OCI-LY3 (cell line): ENCODE measurements at regions not wholly inside any gene's neighbourhood (a gene's known extent, or its start where the extent isn't known, plus 50 kb on each side); places are given as distances from the start of the nearest gene placed in this dataset.

Experiments used
- H2AFZ ChIP-seq: fragments of 200-600, 300-600 bp; shearing (Covaris generic); 2 replicates; pipeline ENCODE4 v1.6.0; 2014; ENCODE audit warnings: antibody characterized with exemption, low read depth, low read length
- H3K27ac ChIP-seq: fragments of 200-600, 300-600 bp; sonication (generic); 2 replicates; pipeline ENCODE4 v1.5.1; 2014; ENCODE audit warnings: mild to moderate bottlenecking, low read length, moderate library complexity, mixed read lengths
- H3K27me3 ChIP-seq: fragments of 200-600, 300-600 bp; sonication (generic); 2 replicates; pipeline ENCODE4 v1.6.1; 2014; ENCODE audit warnings: low read depth, low read length, mixed read lengths
- H3K36me3 ChIP-seq: fragments of 200-600, 300-600 bp; sonication (generic); replicated peaks from 2 replicates; pipeline ENCODE3; 2014; ENCODE audit warnings: low read depth, low read length, mixed read lengths
- H3K4me1 ChIP-seq: fragments of 300-600, 200-600 bp; sonication (generic); 2 replicates; pipeline ENCODE4 v1.6.1; 2014; ENCODE audit warnings: low read length, mixed read lengths
- H3K4me2 ChIP-seq: fragments of 200-600, 300-600 bp; sonication (generic); 2 replicates; pipeline ENCODE4 v1.6.1; 2014; ENCODE audit warnings: low read length, mixed read lengths
- H3K4me3 ChIP-seq: fragments of 300-600, 200-600 bp; sonication (generic); 2 replicates; pipeline ENCODE4 v1.5.1; 2014; ENCODE audit warnings: antibody characterized with exemption, mild to moderate bottlenecking, low read length, moderate library complexity
- H3K79me2 ChIP-seq: fragments of 300-600, 200-600 bp; shearing (Covaris generic); 2 replicates; pipeline ENCODE4 v1.6.1; 2014; ENCODE audit warnings: mild to moderate bottlenecking, low read length, mixed read lengths
- H3K9ac ChIP-seq: fragments of 300-600, 200-600 bp; shearing (Covaris generic); 2 replicates; pipeline ENCODE4 v1.6.0; 2014; ENCODE audit warnings: mild to moderate bottlenecking, low read length, moderate library complexity
- H3K9me3 ChIP-seq: fragments of 200-600, 300-600 bp; shearing (Covaris generic); 2 replicates; pipeline ENCODE4 v1.6.1; 2014; ENCODE audit warnings: low read length, mixed read lengths; ENCODE audit not compliant: insufficient read depth
- H4K20me1 ChIP-seq: fragments of 200-600, 300-600 bp; sonication (generic); 2 replicates; pipeline ENCODE4 v1.6.1; 2016; ENCODE audit warnings: low read length, mixed read lengths; ENCODE audit not compliant: insufficient read depth
- CTCF ChIP-seq: fragments of 200-600, 300-600 bp; sonication (generic); IDR thresholded peaks from 2 replicates; pipeline ENCODE4 v1.5.1; 2014; ENCODE audit warnings: antibody characterized with exemption, low read length, low read depth
- EZH2phosphoT487 ChIP-seq: fragments of 200-600 bp; shearing (Covaris generic); IDR thresholded peaks from 2 replicates; pipeline ENCODE4 v1.6.1; 2018; ENCODE audit warnings: antibody characterized with exemption, mixed run types, low read depth

DNA sequence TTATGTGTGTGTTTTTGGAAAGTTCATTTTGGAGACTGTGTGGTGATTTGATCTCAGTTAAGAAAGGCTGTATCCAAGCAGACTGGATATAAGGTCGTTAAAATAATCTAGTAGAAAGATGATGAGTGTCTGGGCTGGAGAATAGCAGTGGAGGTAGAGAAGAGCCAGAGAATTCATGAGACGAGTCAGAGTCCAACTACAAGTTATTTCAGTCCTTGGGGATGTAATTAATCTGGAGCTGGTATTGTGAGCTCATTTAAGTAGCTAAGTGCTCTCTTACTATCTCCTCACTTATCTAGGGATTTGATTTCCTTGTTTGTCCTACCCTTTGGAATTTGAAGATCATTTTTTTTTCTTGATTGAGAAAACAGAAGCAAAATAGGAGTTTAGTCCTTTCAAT, 1219.0 kb upstream of the ADGRL4 start:
- no peak overlapping the region for H3K4me2 ChIP-seq
- H3K27ac ChIP-seq: no peak overlapping the region
- no peak overlapping the region for H3K9ac ChIP-seq
- no peak overlapping the region for H3K4me3 ChIP-seq
- no peaks in the 10 kb centered on the region for H4K20me1 ChIP-seq
- TF ChIP-seq CTCF: no peak
- no peak for TF ChIP-seq EZH2phosphoT487
- no peaks in the 10 kb centered on the region for H3K79me2 ChIP-seq
- H3K4me1 ChIP-seq: no peaks in the 10 kb centered on the region
- no peaks in the 10 kb centered on the region for H3K27me3 ChIP-seq
- H2AFZ ChIP-seq: no peak overlapping the region
- H3K9me3 ChIP-seq: no peaks in the 10 kb centered on the region
- no peaks in the 10 kb centered on the region for H3K36me3 ChIP-seq

GRCh38 chr1:80221319-80221718, 1214.8 kb upstream of the ADGRL4 start:
- Histone ChIP-seq H3K27me3 (peaks cover 4% of the 10 kb centered on the region; the same call in 1 of the 2 replicates), H4K20me1 (no peaks in the 10 kb centered on the region), H3K4me1 (no peaks in the 10 kb centered on the region), H3K27ac (no peak overlapping the region), H3K9me3 (no peaks in the 10 kb centered on the region), H3K4me2 (no peak overlapping the region), H3K79me2 (no peaks in the 10 kb centered on the region), H3K4me3 (no peak overlapping the region), H3K36me3 (no peaks in the 10 kb centered on the region), H2AFZ (no peak overlapping the region), H3K9ac (no peak overlapping the region)
- TF ChIP-seq EZH2phosphoT487: no peak

- Histone ChIP-seq H3K27me3 (peaks cover 13% of the 10 kb centered on the region; the same call in 1 of the 2 replicates), H3K9me3 (no peaks in the 10 kb centered on the region), H3K9ac (no peak overlapping the region), H3K79me2 (no peaks in the 10 kb centered on the region), H4K20me1 (no peaks in the 10 kb centered on the region), H3K4me3 (no peak overlapping the region), H3K4me2 (no peak overlapping the region), H3K27ac (no peak overlapping the region), H3K36me3 (no peaks in the 10 kb centered on the region), H2AFZ (no peak overlapping the region), H3K4me1 (peaks cover 10% of the 10 kb centered on the region)
- TF ChIP-seq CTCF (peak; percentile 53), EZH2phosphoT487 (no peak)
Observed at GRCh38 chr1:80218112-80218511, 1211.6 kb upstream of the ADGRL4 start.

- H3K27me3 ChIP-seq: peaks cover 13% of the 10 kb centered on the region; the same call in 1 of the 2 replicates
- 0 out of 2 replicates have a peak overlapping the region, but pooled peaks have one; percentile 6 for H3K4me2 ChIP-seq
- no peaks in the 10 kb centered on the region for H3K9me3 ChIP-seq
- no peaks in the 10 kb centered on the region for H3K36me3 ChIP-seq
- no peaks in the 10 kb centered on the region for H3K79me2 ChIP-seq
- no peaks in the 10 kb centered on the region for H4K20me1 ChIP-seq
- no peak overlapping the region for H2AFZ ChIP-seq
- H3K27ac ChIP-seq: no peak overlapping the region
- no peak for TF ChIP-seq EZH2phosphoT487
- TF ChIP-seq CTCF: peak; percentile 65
- H3K4me3 ChIP-seq: no peak overlapping the region
- H3K4me1 ChIP-seq: peaks cover 10% of the 10 kb centered on the region
- H3K9ac ChIP-seq: no peak overlapping the region
Observed at GRCh38 chr1:80217377-80217986, 1211.0 kb upstream of the ADGRL4 start.
